Fibroblast of mammary gland (primary cell): ENCODE measurements at regions not wholly inside any gene's neighbourhood (a gene's known extent, or its start where the extent isn't known, plus 50 kb on each side); places are given as distances from the start of the nearest gene placed in this dataset.

Experiments used
- DNase-seq: peaks from one replicate; pipeline ENCODE4 v3.0.0-alpha.2; 2010; ENCODE audit warnings: low read depth
- H3K4me3 ChIP-seq: 2 replicates; pipeline ENCODE4 v1.5.1; 2011; ENCODE audit warnings: low read depth, mild to moderate bottlenecking, low read length, moderate library complexity; ENCODE audit not compliant: control insufficient read depth
- TF ChIP-seq, protein P1 (sequence below): conservative IDR thresholded peaks from 2 replicates; pipeline ENCODE4 v1.5.1; 2011; ENCODE audit warnings: low read depth, low read length, inconsistent platforms; ENCODE audit not compliant: control insufficient read depth, insufficient read depth

DNA sequence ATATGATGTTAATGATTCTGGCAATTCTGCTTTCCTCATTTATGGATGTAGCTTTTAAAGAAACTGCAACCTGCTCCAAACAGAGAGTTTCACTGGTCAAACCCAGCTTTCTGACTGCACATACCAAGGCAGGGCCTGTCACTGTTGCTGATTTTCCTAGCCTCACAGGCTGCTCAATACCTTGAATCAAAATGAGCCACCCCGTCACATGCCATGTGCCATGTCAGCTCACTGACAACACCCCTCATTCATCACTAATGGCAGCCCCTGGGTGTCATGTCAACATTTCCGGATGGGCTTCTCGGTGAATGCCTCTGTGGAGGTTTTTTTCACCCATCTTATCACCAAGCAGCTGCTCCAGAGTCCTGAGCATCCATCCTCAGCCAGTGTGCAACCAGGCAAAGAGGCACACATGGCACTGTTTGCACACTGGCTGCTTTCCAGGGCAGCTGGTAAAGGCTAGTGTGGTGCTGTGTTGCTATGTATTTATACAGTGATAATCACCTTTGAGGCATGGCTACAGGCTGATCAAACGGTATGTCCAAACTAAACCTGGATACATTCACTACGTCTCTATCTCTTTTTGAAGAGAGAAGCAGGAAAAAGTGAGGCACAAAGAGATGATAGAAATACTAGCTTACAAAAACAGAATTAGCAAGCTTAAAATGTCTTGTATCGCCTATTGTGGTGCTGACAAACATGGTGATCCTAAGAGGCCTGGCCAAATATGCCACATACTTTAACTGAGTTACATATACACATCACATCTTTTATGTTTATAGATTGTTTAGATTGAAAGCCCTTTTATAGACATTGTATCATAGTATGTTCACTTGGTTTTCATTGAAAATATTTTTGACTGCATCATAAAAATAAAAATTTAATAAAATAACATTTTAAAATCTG, 94.6 kb upstream of the INPP4B start:
- no peak for DNase-seq
- TF ChIP-seq, protein P1, sequence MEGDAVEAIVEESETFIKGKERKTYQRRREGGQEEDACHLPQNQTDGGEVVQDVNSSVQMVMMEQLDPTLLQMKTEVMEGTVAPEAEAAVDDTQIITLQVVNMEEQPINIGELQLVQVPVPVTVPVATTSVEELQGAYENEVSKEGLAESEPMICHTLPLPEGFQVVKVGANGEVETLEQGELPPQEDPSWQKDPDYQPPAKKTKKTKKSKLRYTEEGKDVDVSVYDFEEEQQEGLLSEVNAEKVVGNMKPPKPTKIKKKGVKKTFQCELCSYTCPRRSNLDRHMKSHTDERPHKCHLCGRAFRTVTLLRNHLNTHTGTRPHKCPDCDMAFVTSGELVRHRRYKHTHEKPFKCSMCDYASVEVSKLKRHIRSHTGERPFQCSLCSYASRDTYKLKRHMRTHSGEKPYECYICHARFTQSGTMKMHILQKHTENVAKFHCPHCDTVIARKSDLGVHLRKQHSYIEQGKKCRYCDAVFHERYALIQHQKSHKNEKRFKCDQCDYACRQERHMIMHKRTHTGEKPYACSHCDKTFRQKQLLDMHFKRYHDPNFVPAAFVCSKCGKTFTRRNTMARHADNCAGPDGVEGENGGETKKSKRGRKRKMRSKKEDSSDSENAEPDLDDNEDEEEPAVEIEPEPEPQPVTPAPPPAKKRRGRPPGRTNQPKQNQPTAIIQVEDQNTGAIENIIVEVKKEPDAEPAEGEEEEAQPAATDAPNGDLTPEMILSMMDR: no peak
- no peak overlapping the region for H3K4me3 ChIP-seq

- no peak overlapping the region for H3K4me3 ChIP-seq
- TF ChIP-seq, protein P1: no peak
- DNase-seq: no peak
Measured at GRCh38 chr4:142944565-142944964, 98.5 kb upstream of the INPP4B start.

GRCh38 chr4:142952821-142953580, 106.9 kb upstream of the INPP4B start:
- DNase-seq: no peak
- TF ChIP-seq, protein P1: no peak
- no peak overlapping the region for H3K4me3 ChIP-seq

GRCh38 chr4:142954415-142954814, 108.3 kb upstream of the INPP4B start:
- no peak for DNase-seq
- H3K4me3 ChIP-seq: no peak overlapping the region
- TF ChIP-seq, protein P1: no peak

DNA sequence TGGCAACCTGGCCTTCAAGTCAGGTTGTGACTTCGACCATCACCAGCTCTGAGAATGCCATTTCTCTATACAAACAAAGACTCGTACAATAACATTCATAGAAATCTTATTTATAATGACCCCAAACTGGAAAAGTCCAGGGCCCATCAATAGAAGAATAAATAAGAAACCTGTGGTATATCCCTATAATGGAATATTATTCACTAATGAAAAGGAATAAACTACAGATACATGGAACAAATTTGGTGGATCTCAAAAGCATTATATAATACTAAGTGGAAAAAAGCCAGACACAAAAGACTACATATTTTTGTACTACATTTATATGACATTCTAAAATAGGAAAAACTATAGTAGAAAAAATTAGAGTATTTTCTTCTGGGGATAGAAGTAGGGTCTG, 109.4 kb upstream of the INPP4B start:
- no peak for DNase-seq
- H3K4me3 ChIP-seq: no peak overlapping the region
- TF ChIP-seq, protein P1: no peak

- no peak overlapping the region for H3K4me3 ChIP-seq
- peak; percentile 11 for DNase-seq
- TF ChIP-seq, protein P1: no peak
Measured at GRCh38 chr4:142959173-142959572, 113.1 kb upstream of the INPP4B start.
